ENCODE measurements at regions not wholly inside any gene's neighbourhood (a gene's known extent, or its start where the extent isn't known, plus 50 kb on each side); places are given as distances from the start of the nearest gene placed in this dataset.

- DNase-seq (ENCODE audit: low read depth in 1 of 2, low spot score in 1 of 2), result no peak
Measured at GRCh38 chr5:125197321-125197720, 450.9 kb upstream of the ZNF608 start.

GRCh38 chr5:125198270-125198974 lies 452.0 kb upstream of the ZNF608 start:
- no peak for DNase-seq (ENCODE audit: low read depth in 1 of 2, low spot score in 1 of 2)

GRCh38 chr5:125199373-125199772 lies 452.9 kb upstream of the ZNF608 start:
- DNase-seq (ENCODE audit: low read depth in 1 of 2, low spot score in 1 of 2), result no peak

GRCh38 chr5:125199968-125200865 lies 453.8 kb upstream of the ZNF608 start:
- no peak for DNase-seq (ENCODE audit: low read depth in 1 of 2, low spot score in 1 of 2)

- no peak for DNase-seq (ENCODE audit: low read depth in 1 of 2, low spot score in 1 of 2)
Measured at GRCh38 chr5:125200866-125201373, 454.5 kb upstream of the ZNF608 start.

GRCh38 chr5:125201446-125202052 lies 455.1 kb upstream of the ZNF608 start:
- no peak for DNase-seq (ENCODE audit: low read depth in 1 of 2, low spot score in 1 of 2)

- no peak for DNase-seq (ENCODE audit: low read depth in 1 of 2, low spot score in 1 of 2)
Measured at GRCh38 chr5:125202353-125202752, 455.9 kb upstream of the ZNF608 start.

- no peak for DNase-seq (ENCODE audit: low read depth in 1 of 2, low spot score in 1 of 2)
Measured at GRCh38 chr5:125202871-125203438, 456.5 kb upstream of the ZNF608 start.

- no peak for DNase-seq (ENCODE audit: low read depth in 1 of 2, low spot score in 1 of 2)
Measured at GRCh38 chr5:125203912-125204311, 457.5 kb upstream of the ZNF608 start.

GRCh38 chr5:125205601-125206225 lies 459.3 kb upstream of the ZNF608 start:
- DNase-seq (ENCODE audit: low read depth in 1 of 2, low spot score in 1 of 2), result no peak

GRCh38 chr5:125207856-125208255 lies 461.4 kb upstream of the ZNF608 start:
- no peak for DNase-seq (ENCODE audit: low read depth in 1 of 2, low spot score in 1 of 2)

- DNase-seq (ENCODE audit: low read depth in 1 of 2, low spot score in 1 of 2), result no peak
Measured at GRCh38 chr5:125209650-125210049, 463.2 kb upstream of the ZNF608 start.

GRCh38 chr5:125210242-125210947 lies 464.0 kb upstream of the ZNF608 start:
- no peak for DNase-seq (ENCODE audit: low read depth in 1 of 2, low spot score in 1 of 2)

- DNase-seq (ENCODE audit: low read depth in 1 of 2, low spot score in 1 of 2), result no peak
Measured at GRCh38 chr5:125214080-125214479, 467.6 kb upstream of the ZNF608 start.

GRCh38 chr5:125215593-125215992 lies 469.2 kb upstream of the ZNF608 start:
- no peak for DNase-seq (ENCODE audit: low read depth in 1 of 2, low spot score in 1 of 2)

GRCh38 chr5:125219710-125220109 lies 473.3 kb upstream of the ZNF608 start:
- DNase-seq (ENCODE audit: low read depth in 1 of 2, low spot score in 1 of 2), result no peak

GRCh38 chr5:125220284-125220683 lies 473.8 kb upstream of the ZNF608 start:
- no peak for DNase-seq (ENCODE audit: low read depth in 1 of 2, low spot score in 1 of 2)

GRCh38 chr5:125222597-125223240 lies 476.3 kb upstream of the ZNF608 start:
- no peak for DNase-seq (ENCODE audit: low read depth in 1 of 2, low spot score in 1 of 2)

GRCh38 chr5:125225424-125225823 lies 479.0 kb upstream of the ZNF608 start:
- DNase-seq (ENCODE audit: low read depth in 1 of 2, low spot score in 1 of 2), result no peak

- no peak for DNase-seq (ENCODE audit: low read depth in 1 of 2, low spot score in 1 of 2)
Measured at GRCh38 chr5:125226825-125227224, 480.4 kb upstream of the ZNF608 start.
